ENCODE measurements at regions not wholly inside any gene's neighbourhood (a gene's known extent, or its start where the extent isn't known, plus 50 kb on each side); places are given as distances from the start of the nearest gene placed in this dataset.

- TF ChIP-seq STAT6 (CRISPR knock-in tag; IDR thresholded peaks at IDR 0.05) (no peak), PREB (CRISPR knock-in tag; IDR thresholded peaks at IDR 0.05) (no peak), ATF2 (CRISPR knock-in tag; IDR thresholded peaks at IDR 0.05) (no peak), CTCF (IDR thresholded peaks at IDR 0.05 in 2 of 3, conservative IDR thresholded peaks at IDR 0.05 in 1 of 3; ENCODE audit: insufficient read depth in 2 of 3, low read depth in 1 of 3, low read length in 3 of 3) (no peak), ZNF232 (CRISPR knock-in tag; IDR thresholded peaks at IDR 0.05) (no peak), THAP12 (CRISPR knock-in tag; IDR thresholded peaks at IDR 0.05) (no peak), KAT2B (IDR thresholded peaks at IDR 0.05; ENCODE audit: low read depth, low read length) (no peak), ZEB2 (IDR thresholded peaks at IDR 0.05) (no peak), EZH2 (IDR thresholded peaks at IDR 0.05; ENCODE audit: borderline replicate concordance, low read depth, low read length) (no peak)
- TF ChIP-seq, protein P1, sequence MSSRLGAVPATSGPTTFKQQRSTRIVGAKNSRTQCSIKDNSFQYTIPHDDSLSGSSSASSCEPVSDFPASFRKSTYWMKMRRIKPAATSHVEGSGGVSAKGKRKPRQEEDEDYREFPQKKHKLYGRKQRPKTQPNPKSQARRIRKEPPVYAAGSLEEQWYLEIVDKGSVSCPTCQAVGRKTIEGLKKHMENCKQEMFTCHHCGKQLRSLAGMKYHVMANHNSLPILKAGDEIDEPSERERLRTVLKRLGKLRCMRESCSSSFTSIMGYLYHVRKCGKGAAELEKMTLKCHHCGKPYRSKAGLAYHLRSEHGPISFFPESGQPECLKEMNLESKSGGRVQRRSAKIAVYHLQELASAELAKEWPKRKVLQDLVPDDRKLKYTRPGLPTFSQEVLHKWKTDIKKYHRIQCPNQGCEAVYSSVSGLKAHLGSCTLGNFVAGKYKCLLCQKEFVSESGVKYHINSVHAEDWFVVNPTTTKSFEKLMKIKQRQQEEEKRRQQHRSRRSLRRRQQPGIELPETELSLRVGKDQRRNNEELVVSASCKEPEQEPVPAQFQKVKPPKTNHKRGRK (tag; IDR thresholded peaks at IDR 0.05) = no peak
- TF ChIP-seq, protein P2, sequence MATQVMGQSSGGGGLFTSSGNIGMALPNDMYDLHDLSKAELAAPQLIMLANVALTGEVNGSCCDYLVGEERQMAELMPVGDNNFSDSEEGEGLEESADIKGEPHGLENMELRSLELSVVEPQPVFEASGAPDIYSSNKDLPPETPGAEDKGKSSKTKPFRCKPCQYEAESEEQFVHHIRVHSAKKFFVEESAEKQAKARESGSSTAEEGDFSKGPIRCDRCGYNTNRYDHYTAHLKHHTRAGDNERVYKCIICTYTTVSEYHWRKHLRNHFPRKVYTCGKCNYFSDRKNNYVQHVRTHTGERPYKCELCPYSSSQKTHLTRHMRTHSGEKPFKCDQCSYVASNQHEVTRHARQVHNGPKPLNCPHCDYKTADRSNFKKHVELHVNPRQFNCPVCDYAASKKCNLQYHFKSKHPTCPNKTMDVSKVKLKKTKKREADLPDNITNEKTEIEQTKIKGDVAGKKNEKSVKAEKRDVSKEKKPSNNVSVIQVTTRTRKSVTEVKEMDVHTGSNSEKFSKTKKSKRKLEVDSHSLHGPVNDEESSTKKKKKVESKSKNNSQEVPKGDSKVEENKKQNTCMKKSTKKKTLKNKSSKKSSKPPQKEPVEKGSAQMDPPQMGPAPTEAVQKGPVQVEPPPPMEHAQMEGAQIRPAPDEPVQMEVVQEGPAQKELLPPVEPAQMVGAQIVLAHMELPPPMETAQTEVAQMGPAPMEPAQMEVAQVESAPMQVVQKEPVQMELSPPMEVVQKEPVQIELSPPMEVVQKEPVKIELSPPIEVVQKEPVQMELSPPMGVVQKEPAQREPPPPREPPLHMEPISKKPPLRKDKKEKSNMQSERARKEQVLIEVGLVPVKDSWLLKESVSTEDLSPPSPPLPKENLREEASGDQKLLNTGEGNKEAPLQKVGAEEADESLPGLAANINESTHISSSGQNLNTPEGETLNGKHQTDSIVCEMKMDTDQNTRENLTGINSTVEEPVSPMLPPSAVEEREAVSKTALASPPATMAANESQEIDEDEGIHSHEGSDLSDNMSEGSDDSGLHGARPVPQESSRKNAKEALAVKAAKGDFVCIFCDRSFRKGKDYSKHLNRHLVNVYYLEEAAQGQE (IDR thresholded peaks at IDR 0.05; ENCODE audit: borderline replicate concordance) = no peak
- TF ChIP-seq, protein P2 (CRISPR knock-in tag; IDR thresholded peaks at IDR 0.05; ENCODE audit: low read depth) = no peak
Observed at GRCh38 chr16:82262244-82262643, 92.2 kb upstream of the MPHOSPH6 start.

Measured in K562 (cell line).